ENCODE measurements at regions not wholly inside any gene's neighbourhood (a gene's known extent, or its start where the extent isn't known, plus 50 kb on each side); places are given as distances from the start of the nearest gene placed in this dataset.
A peak's percentile ranks its signal among the peaks of the same experiment; 100 is the strongest.
"Not testable (repeated sequence)": the region's sequence is repeated elsewhere in the genome, so short reads cannot be mapped to it uniquely, and the experiment has no call there.

DNA sequence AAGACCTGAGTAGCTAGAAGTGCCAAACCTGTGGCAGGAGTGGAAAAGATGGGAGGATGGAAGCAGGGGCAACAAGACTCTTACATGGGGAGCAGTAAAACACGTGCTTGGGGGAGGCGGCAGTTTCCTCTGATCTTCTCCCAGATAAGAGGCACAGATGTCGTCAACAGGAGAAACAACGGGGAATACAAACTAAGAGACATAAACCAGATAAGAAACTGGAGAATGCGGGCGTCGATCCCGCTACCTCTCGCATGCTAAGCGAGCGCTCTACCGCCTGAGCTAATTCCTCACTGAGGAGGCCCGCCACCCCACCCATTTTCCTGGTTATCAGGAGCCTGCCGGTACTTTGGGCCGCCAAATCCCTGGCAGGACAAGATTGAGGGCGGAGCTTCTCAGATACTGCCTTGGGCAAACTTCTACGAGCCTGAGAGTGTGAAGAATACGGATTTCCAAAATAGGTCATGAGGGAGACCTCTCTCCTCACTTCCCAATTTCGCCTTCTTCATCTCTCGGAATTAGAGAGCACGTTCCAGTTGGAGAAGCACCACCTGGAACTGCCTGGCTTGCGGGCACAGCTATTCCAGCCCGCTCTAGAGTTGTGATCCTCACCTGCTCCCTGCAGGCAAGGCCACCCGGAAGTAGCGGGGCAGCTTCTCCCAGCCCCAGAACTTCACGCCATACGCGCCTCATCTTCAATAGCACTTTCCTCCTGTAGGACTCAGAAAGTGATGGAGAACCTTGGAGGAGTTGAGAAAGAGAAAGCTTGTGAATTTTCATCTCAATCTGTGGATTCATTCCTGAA lies 496.0 kb downstream of the PRIM2 start:
- peak overlapping the region; percentile 54 to 77 (median 68) for H3K4me3 ChIP-seq (ENCODE audit: extremely low read depth in 1 of 4, insufficient read depth in 2 of 4, low read depth in 3 of 4, low read length in 4 of 4)
- H4K20me1 ChIP-seq (replicated peaks in 1 of 2; ENCODE audit: control insufficient read depth in 1 of 2, insufficient read depth in 2 of 2, low read length in 2 of 2); CTCF ChIA-PET (ENCODE audit: partially characterized antibody); H3K14ac ChIP-seq (ENCODE audit: insufficient read length); POLR2A ChIA-PET (ENCODE audit: partially characterized antibody); H2BK15ac ChIP-seq (ENCODE audit: low read length); H2BK20ac ChIP-seq (ENCODE audit: low read length); H3K4me1 ChIP-seq (replicated peaks in 1 of 4; ENCODE audit: control insufficient read depth in 3 of 4, insufficient read depth in 4 of 4, low read length in 3 of 4); H3K36me3 ChIP-seq (ENCODE audit: control insufficient read depth in 2 of 4, insufficient read depth in 4 of 4, low read length in 3 of 4); H3K4ac ChIP-seq (replicated peaks; ENCODE audit: insufficient read length, low read depth, low read length); H3K9me3 ChIP-seq (ENCODE audit: insufficient read depth in 2 of 2, low read depth in 1 of 2, low read length in 1 of 2); H3K9ac ChIP-seq (replicated peaks in 1 of 4; ENCODE audit: extremely low read depth in 1 of 4, low read depth in 3 of 4, low read length in 3 of 4); H2BK120ac ChIP-seq (replicated peaks; ENCODE audit: low read depth, low read length); H2BK5ac ChIP-seq (ENCODE audit: low read depth, low read length); H3K23me2 ChIP-seq (ENCODE audit: low read depth, low read length); H3K23ac ChIP-seq (ENCODE audit: insufficient read length); FAIRE-seq; H3K79me1 ChIP-seq (ENCODE audit: low read depth, low read length); H3K27me3 ChIP-seq (replicated peaks in 1 of 4; ENCODE audit: control insufficient read depth in 3 of 4, extremely low read depth in 1 of 4, insufficient read depth in 3 of 4, low read length in 3 of 4); H3K79me2 ChIP-seq (ENCODE audit: control insufficient read depth in 1 of 2, insufficient read depth in 2 of 2, low read length in 2 of 2); H4K8ac ChIP-seq (ENCODE audit: extremely low read depth, insufficient read depth, low read length); H2AK5ac ChIP-seq (ENCODE audit: low read depth, low read length); H4K5ac ChIP-seq (ENCODE audit: insufficient read length, low read depth, low read length); H2BK12ac ChIP-seq (ENCODE audit: low read depth, low read length); H3K18ac ChIP-seq (ENCODE audit: extremely low read depth, low read length); H3K27ac ChIP-seq (ENCODE audit: low read depth, low read length); H3K56ac ChIP-seq (replicated peaks; ENCODE audit: insufficient read length, low read depth, low read length); H4K91ac ChIP-seq (replicated peaks; ENCODE audit: insufficient read length, low read length): not testable (repeated sequence)
- DNase-seq (ENCODE audit: low read depth in 1 of 2, low spot score in 2 of 2), result peak; percentile 33 to 84
- 9% methylated on average over 17 of the region's 28 CpGs; no CpG with 5 or more reads in 1 of the 2 experiments for WGBS, 2 experiments (ENCODE audit: extremely low coverage in 1 of 2, insufficient coverage in 1 of 2, insufficient read length in 1 of 2, insufficient replicate concordance in 2 of 2, low coverage in 1 of 2, low lambda C conversion rate in 2 of 2, missing lambda C conversion rate in 1 of 2)
- H2AFZ ChIP-seq (ENCODE audit: low read length), result peak overlapping the region; percentile 90; the same call in 1 of the 2 replicates
- TF ChIP-seq ASH2L (IDR thresholded peaks at IDR 0.05; ENCODE audit: low read length) (peak; percentile 58), TBP (IDR thresholded peaks at IDR 0.05; ENCODE audit: low read depth, low read length) (peak; percentile 96)
- H3K4me2 ChIP-seq (ENCODE audit: insufficient read depth in 1 of 2, low read depth in 2 of 2, low read length in 2 of 2), result peak overlapping the region; percentile 54 to 67
